HL-60 (cell line): ENCODE measurements at regions not wholly inside any gene's neighbourhood (a gene's known extent, or its start where the extent isn't known, plus 50 kb on each side); places are given as distances from the start of the nearest gene placed in this dataset.

Experiments used
- DNase-seq, 2 experiments: peaks; one replicate each; pipeline ENCODE4 v3.0.0-alpha.2; 2010 to 2020; ENCODE audit warnings: low read depth in 1 of 2, low spot score in 1 of 2
- H3K27ac ChIP-seq: fragments of 250-450 bp; sonication (Bioruptor Pico); replicated peaks from 2 replicates; pipeline ENCODE4 v1.5.1; 2020; ENCODE audit warnings: mild to moderate bottlenecking, moderate library complexity
- H3K27me3 ChIP-seq: fragments of 250-450 bp; sonication (Bioruptor Pico); 2 replicates; pipeline ENCODE4 v1.5.1; 2021; ENCODE audit warnings: mild to moderate bottlenecking, moderate library complexity; ENCODE audit not compliant: insufficient read depth, poor library complexity, severe bottlenecking
- H3K4me3 ChIP-seq: replicated peaks from 2 replicates; pipeline ENCODE4 v1.5.1; 2011; ENCODE audit warnings: mild to moderate bottlenecking, control low read depth, low read length; ENCODE audit not compliant: insufficient read depth
- CTCF ChIP-seq: IDR thresholded peaks from one replicate; pipeline ENCODE4 v1.5.1; 2011; ENCODE audit warnings: low read length, control low read depth, inconsistent platforms; ENCODE audit not compliant: insufficient read depth
- GABPA ChIP-seq: IDR thresholded peaks from 2 replicates; pipeline ENCODE4 v1.6.1; 2012; ENCODE audit warnings: low read depth
- POLR2AphosphoS5 ChIP-seq: IDR thresholded peaks from 2 replicates; pipeline ENCODE4 v1.6.1; 2012; ENCODE audit warnings: low read depth
- SPI1 ChIP-seq: IDR thresholded peaks from 2 replicates; pipeline ENCODE4 v1.6.1; 2012; ENCODE audit warnings: low read depth, mild to moderate bottlenecking, borderline replicate concordance
- TF ChIP-seq, protein P1 (sequence below): IDR thresholded peaks from 2 replicates; pipeline ENCODE4 v1.6.1; 2012; ENCODE audit warnings: low read depth; ENCODE audit not compliant: insufficient replicate concordance

- TF ChIP-seq POLR2AphosphoS5 (no peak), GABPA (no peak), SPI1 (no peak), CTCF (no peak)
- TF ChIP-seq, protein P1, sequence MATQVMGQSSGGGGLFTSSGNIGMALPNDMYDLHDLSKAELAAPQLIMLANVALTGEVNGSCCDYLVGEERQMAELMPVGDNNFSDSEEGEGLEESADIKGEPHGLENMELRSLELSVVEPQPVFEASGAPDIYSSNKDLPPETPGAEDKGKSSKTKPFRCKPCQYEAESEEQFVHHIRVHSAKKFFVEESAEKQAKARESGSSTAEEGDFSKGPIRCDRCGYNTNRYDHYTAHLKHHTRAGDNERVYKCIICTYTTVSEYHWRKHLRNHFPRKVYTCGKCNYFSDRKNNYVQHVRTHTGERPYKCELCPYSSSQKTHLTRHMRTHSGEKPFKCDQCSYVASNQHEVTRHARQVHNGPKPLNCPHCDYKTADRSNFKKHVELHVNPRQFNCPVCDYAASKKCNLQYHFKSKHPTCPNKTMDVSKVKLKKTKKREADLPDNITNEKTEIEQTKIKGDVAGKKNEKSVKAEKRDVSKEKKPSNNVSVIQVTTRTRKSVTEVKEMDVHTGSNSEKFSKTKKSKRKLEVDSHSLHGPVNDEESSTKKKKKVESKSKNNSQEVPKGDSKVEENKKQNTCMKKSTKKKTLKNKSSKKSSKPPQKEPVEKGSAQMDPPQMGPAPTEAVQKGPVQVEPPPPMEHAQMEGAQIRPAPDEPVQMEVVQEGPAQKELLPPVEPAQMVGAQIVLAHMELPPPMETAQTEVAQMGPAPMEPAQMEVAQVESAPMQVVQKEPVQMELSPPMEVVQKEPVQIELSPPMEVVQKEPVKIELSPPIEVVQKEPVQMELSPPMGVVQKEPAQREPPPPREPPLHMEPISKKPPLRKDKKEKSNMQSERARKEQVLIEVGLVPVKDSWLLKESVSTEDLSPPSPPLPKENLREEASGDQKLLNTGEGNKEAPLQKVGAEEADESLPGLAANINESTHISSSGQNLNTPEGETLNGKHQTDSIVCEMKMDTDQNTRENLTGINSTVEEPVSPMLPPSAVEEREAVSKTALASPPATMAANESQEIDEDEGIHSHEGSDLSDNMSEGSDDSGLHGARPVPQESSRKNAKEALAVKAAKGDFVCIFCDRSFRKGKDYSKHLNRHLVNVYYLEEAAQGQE: no peak
- no peak for DNase-seq
- no peak overlapping the region for H3K4me3 ChIP-seq
- H3K27ac ChIP-seq: no peak overlapping the region
- no peaks in the 10 kb centered on the region for H3K27me3 ChIP-seq
Observed at GRCh38 chr3:164845739-164846138, 232.6 kb downstream of the SI start.

DNA sequence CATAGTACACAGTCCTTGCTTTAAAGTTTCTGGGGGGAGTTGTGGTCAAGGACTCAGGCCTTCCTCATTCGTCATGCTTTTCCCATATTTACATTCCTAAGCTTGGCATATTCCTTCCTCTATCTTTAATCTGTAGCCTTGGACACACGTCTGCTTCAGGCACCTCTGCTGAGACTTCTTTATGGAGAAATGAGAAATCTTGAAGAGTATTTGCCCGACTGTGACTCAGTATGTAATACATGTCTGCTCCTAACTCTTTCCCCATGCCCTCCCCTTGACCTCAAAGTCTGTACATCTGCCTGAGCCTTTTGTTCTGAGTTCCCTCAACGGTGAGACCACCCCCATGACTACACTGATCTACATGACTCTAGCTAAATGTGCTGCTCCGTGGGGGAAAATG is 246.1 kb downstream of the SI start:
- no peak overlapping the region for H3K4me3 ChIP-seq
- H3K27ac ChIP-seq: no peak overlapping the region
- H3K27me3 ChIP-seq: no peaks in the 10 kb centered on the region
- TF ChIP-seq, protein P1: no peak
- TF ChIP-seq POLR2AphosphoS5 (no peak), CTCF (no peak), GABPA (no peak), SPI1 (no peak)
- DNase-seq: no peak

GRCh38 chr3:164818318-164818717 is 260.0 kb downstream of the SI start:
- H3K27ac ChIP-seq: no peak overlapping the region
- DNase-seq: no peak
- no peaks in the 10 kb centered on the region for H3K27me3 ChIP-seq
- TF ChIP-seq, protein P1: no peak
- TF ChIP-seq GABPA: no peak
- no peak overlapping the region for H3K4me3 ChIP-seq

DNA sequence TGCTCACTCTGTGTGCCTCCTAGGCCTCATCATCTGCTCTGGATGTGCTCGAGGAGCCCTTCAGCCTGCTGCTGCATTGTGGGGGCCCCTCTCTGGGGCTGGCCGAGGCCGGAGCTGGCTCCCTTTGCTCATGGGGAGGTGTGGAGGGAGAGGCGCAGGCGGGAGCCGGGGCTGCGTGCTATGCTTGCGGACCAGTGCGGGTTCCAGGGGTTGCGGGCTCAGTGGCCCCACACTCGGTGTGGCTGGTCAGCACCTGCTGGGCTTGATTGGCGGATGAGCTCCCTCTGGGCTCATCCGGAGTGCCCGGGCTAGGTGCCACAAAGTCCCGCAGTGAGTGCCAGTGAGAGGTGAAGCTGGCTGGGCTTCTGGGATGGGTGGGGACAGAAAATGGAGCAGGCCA is 264.2 kb downstream of the SI start:
- no peaks in the 10 kb centered on the region for H3K27me3 ChIP-seq
- no peak overlapping the region for H3K4me3 ChIP-seq
- H3K27ac ChIP-seq: no peak overlapping the region
- TF ChIP-seq SPI1: no peak
- TF ChIP-seq POLR2AphosphoS5: no peak
- TF ChIP-seq, protein P1: no peak
- TF ChIP-seq CTCF: no peak
- no peak for DNase-seq
